Urinary bladder (tissue), 3 donors: ENCODE measurements at regions not wholly inside any gene's neighbourhood (a gene's known extent, or its start where the extent isn't known, plus 50 kb on each side); places are given as distances from the start of the nearest gene placed in this dataset.

ENCODE experiments used
- DNase-seq: peaks from one replicate; pipeline ENCODE4 v3.0.0-alpha.2; 2015; ENCODE audit errors: extremely low spot score
- H3K27ac ChIP-seq: one replicate; pipeline ENCODE4 v1.5.1; 2013; ENCODE audit warnings: low read depth, mild to moderate bottlenecking, moderate library complexity
- H3K36me3 ChIP-seq: one replicate; pipeline ENCODE4 v1.6.1; 2013; ENCODE audit warnings: mild to moderate bottlenecking, moderate library complexity; ENCODE audit not compliant: insufficient read depth
- H3K4me1 ChIP-seq: one replicate; pipeline ENCODE4 v1.6.1; 2013; ENCODE audit warnings: mild to moderate bottlenecking, moderate library complexity; ENCODE audit not compliant: insufficient read depth
- H3K4me3 ChIP-seq: one replicate; pipeline ENCODE4 v1.5.1; 2013; ENCODE audit warnings: low read depth, low read length
- WGBS: extraction: QIAGEN DNeasy Blood & Tissue Kit; methylation state at CpG from one replicate; pipeline ENCODE4 v1.1.7; 2013; 5-methylcytosine and 5-hydroxymethylcytosine counted together
- donor health status: healthy with polysubstance abuse.
- donor health status: healthy.

- Histone ChIP-seq H3K36me3 (no peaks in the 10 kb centered on the region), H3K4me1 (no peaks in the 10 kb centered on the region), H3K27ac (no peak overlapping the region), H3K4me3 (no peak overlapping the region)
- DNase-seq = no peak
- 33% methylated on average over 4 of the region's 4 CpGs for WGBS
Observed at GRCh38 chr21:35616090-35616489, 444.2 kb downstream of the SETD4 start.

- no peaks in the 10 kb centered on the region for H3K36me3 ChIP-seq
- 79% methylated on average over 1 of the region's 1 CpG for WGBS
- no peak overlapping the region for H3K4me3 ChIP-seq
- H3K27ac ChIP-seq = no peak overlapping the region
- no peaks in the 10 kb centered on the region for H3K4me1 ChIP-seq
- DNase-seq = no peak
Observed at GRCh38 chr21:35615325-35615724, 445.0 kb downstream of the SETD4 start.

GRCh38 chr21:35614396-35614921, 445.9 kb downstream of the SETD4 start:
- WGBS = 77% methylated on average over 4 of the region's 4 CpGs
- no peak for DNase-seq
- H3K4me1 ChIP-seq = no peaks in the 10 kb centered on the region
- H3K4me3 ChIP-seq = no peak overlapping the region
- H3K27ac ChIP-seq = no peak overlapping the region
- no peaks in the 10 kb centered on the region for H3K36me3 ChIP-seq

GRCh38 chr21:35611708-35612132, 448.6 kb downstream of the SETD4 start:
- DNase-seq = no peak
- H3K4me3 ChIP-seq = no peak overlapping the region
- WGBS = 53% methylated on average over 2 of the region's 2 CpGs
- no peak overlapping the region for H3K27ac ChIP-seq
- H3K36me3 ChIP-seq = no peaks in the 10 kb centered on the region
- H3K4me1 ChIP-seq = no peaks in the 10 kb centered on the region

- WGBS = 92% methylated on average over 4 of the region's 4 CpGs
- no peaks in the 10 kb centered on the region for H3K36me3 ChIP-seq
- no peak for DNase-seq
- no peak overlapping the region for H3K4me3 ChIP-seq
- no peaks in the 10 kb centered on the region for H3K4me1 ChIP-seq
- no peak overlapping the region for H3K27ac ChIP-seq
Observed at GRCh38 chr21:35609263-35609662, 451.1 kb downstream of the SETD4 start.

- WGBS = 88% methylated on average over 5 of the region's 5 CpGs
- H3K4me1 ChIP-seq = no peaks in the 10 kb centered on the region
- no peak overlapping the region for H3K4me3 ChIP-seq
- H3K27ac ChIP-seq = no peak overlapping the region
- no peak for DNase-seq
- H3K36me3 ChIP-seq = no peaks in the 10 kb centered on the region
Observed at GRCh38 chr21:35607406-35607805, 452.9 kb downstream of the SETD4 start.

GRCh38 chr21:35606578-35606977, 453.7 kb downstream of the SETD4 start:
- WGBS = 59% methylated on average over 2 of the region's 2 CpGs
- no peak for DNase-seq
- Histone ChIP-seq H3K4me1 (no peaks in the 10 kb centered on the region), H3K4me3 (no peak overlapping the region), H3K36me3 (no peaks in the 10 kb centered on the region), H3K27ac (no peak overlapping the region)

GRCh38 chr21:35606146-35606545, 454.2 kb downstream of the SETD4 start:
- Histone ChIP-seq H3K4me1 (no peaks in the 10 kb centered on the region), H3K4me3 (no peak overlapping the region), H3K36me3 (no peaks in the 10 kb centered on the region), H3K27ac (no peak overlapping the region)
- 90% methylated on average over 6 of the region's 6 CpGs for whole genome bisulfite sequencing
- no peak for DNase-seq

- H3K4me3 ChIP-seq = no peak overlapping the region
- peaks cover 2% of the 10 kb centered on the region for H3K4me1 ChIP-seq
- H3K36me3 ChIP-seq = no peaks in the 10 kb centered on the region
- 80% methylated on average over 5 of the region's 5 CpGs for WGBS
- no peak overlapping the region for H3K27ac ChIP-seq
- DNase-seq = no peak
Observed at GRCh38 chr21:35603494-35603893, 456.8 kb downstream of the SETD4 start.

- 80% methylated on average over 7 of the region's 7 CpGs for whole genome bisulfite sequencing
- H3K27ac ChIP-seq = no peak overlapping the region
- DNase-seq = no peak
- H3K4me1 ChIP-seq = peaks cover 2% of the 10 kb centered on the region
- no peak overlapping the region for H3K4me3 ChIP-seq
- H3K36me3 ChIP-seq = no peaks in the 10 kb centered on the region
Observed at GRCh38 chr21:35602811-35603362, 457.4 kb downstream of the SETD4 start.

GRCh38 chr21:35601211-35601610, 459.1 kb downstream of the SETD4 start:
- Histone ChIP-seq H3K27ac (no peak overlapping the region), H3K36me3 (no peaks in the 10 kb centered on the region)

GRCh38 chr21:35599164-35599563, 461.2 kb downstream of the SETD4 start:
- Histone ChIP-seq H3K4me1 (peaks cover 2% of the 10 kb centered on the region), H3K27ac (no peak overlapping the region), H3K4me3 (no peak overlapping the region), H3K36me3 (no peaks in the 10 kb centered on the region)
- 73% methylated on average over 8 of the region's 8 CpGs for WGBS
- no peak for DNase-seq

More at GRCh38 chr21:35601211-35601610, 459.1 kb downstream of the SETD4 start:
- Histone ChIP-seq H3K4me1 (peaks cover 2% of the 10 kb centered on the region), H3K4me3 (no peak overlapping the region)
- no peak for DNase-seq
- 41% methylated on average over 4 of the region's 4 CpGs for WGBS

- Histone ChIP-seq H3K4me3 (no peak overlapping the region), H3K27ac (no peak overlapping the region), H3K36me3 (no peaks in the 10 kb centered on the region), H3K4me1 (peaks cover 2% of the 10 kb centered on the region)
- DNase-seq = no peak
- WGBS = 85% methylated on average over 7 of the region's 7 CpGs
Observed at GRCh38 chr21:35597750-35598339, 462.5 kb downstream of the SETD4 start.

- 95% methylated on average over 5 of the region's 5 CpGs for whole genome bisulfite sequencing
Observed at GRCh38 chr21:35594905-35595304, 465.4 kb downstream of the SETD4 start.

More at GRCh38 chr21:35594905-35595304, 465.4 kb downstream of the SETD4 start:
- Histone ChIP-seq H3K36me3 (no peaks in the 10 kb centered on the region), H3K27ac (no peak overlapping the region), H3K4me1 (peaks cover 2% of the 10 kb centered on the region), H3K4me3 (no peak overlapping the region)
- DNase-seq = no peak
